ENCODE measurements at regions not wholly inside any gene's neighbourhood (a gene's known extent, or its start where the extent isn't known, plus 50 kb on each side); places are given as distances from the start of the nearest gene placed in this dataset.

DNA sequence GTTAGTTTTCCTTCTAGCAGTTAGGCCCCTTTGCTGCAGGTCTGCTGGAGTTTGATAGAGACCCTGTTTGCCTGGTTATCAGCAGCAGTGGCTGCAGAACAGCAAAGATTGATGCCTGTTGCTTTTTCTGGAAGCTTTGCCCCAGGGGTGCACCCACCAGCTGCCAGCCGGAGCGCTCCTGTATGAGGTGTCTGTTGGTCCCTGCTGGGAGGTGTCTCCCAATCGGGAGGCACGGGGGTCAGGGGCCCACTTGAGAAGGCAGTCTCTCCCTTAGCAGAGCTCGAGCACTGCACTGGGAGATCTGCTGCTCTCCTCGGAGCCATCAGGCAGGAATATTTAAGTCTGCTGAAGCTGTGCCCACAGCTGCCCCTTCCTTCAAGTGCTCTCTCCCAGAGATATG lies 825.3 kb upstream of the GRM7 start:
- no peak overlapping the region for H3K4me3 ChIP-seq (ENCODE audit: low read depth in 1 of 2, low read length in 2 of 2)
- no peaks in the 10 kb centered on the region for H3K79me2 ChIP-seq (ENCODE audit: insufficient read depth, low read length)
- no peak overlapping the region for H3K9ac ChIP-seq (ENCODE audit: low read depth, low read length)
- DNase-seq (no peak), ATAC-seq (ENCODE audit: insufficient read depth, low read depth) (no peak)
- no peaks in the 10 kb centered on the region for H3K27me3 ChIP-seq (ENCODE audit: insufficient read depth, low read length, poor library complexity)
- H3K36me3 ChIP-seq (ENCODE audit: insufficient read depth, low read length): no peaks in the 10 kb centered on the region
- peaks cover 4% of the 10 kb centered on the region for H3K9me3 ChIP-seq (ENCODE audit: insufficient read depth, low read length, severe bottlenecking)
- H3K4me2 ChIP-seq (ENCODE audit: insufficient read depth, low read length): no peak overlapping the region
- H4K20me1 ChIP-seq (ENCODE audit: insufficient read depth, low read length): no peaks in the 10 kb centered on the region
- no peak overlapping the region for H3K27ac ChIP-seq (ENCODE audit: low read length)
- H3K4me1 ChIP-seq (ENCODE audit: insufficient read depth, low read length): no peaks in the 10 kb centered on the region
- no peak overlapping the region for H2AFZ ChIP-seq (ENCODE audit: low read depth, low read length)
- TF ChIP-seq CTCF (IDR thresholded peaks at IDR 0.05; ENCODE audit: borderline replicate concordance, extremely low read depth, low read length, poor library complexity, severe bottlenecking) (no peak), EZH2 (IDR thresholded peaks at IDR 0.05; ENCODE audit: borderline replicate concordance, low read depth, low read length, severe bottlenecking) (no peak)

- TF ChIP-seq CTCF (IDR thresholded peaks at IDR 0.05; ENCODE audit: borderline replicate concordance, extremely low read depth, low read length, poor library complexity, severe bottlenecking) (no peak), EZH2 (IDR thresholded peaks at IDR 0.05; ENCODE audit: borderline replicate concordance, low read depth, low read length, severe bottlenecking) (no peak)
- ATAC-seq (ENCODE audit: insufficient read depth, low read depth) (no peak), DNase-seq (no peak)
- H3K4me3 ChIP-seq (ENCODE audit: low read depth in 1 of 2, low read length in 2 of 2): no peak overlapping the region
- no peaks in the 10 kb centered on the region for H4K20me1 ChIP-seq (ENCODE audit: insufficient read depth, low read length)
- H3K27ac ChIP-seq (ENCODE audit: low read length): no peak overlapping the region
- H3K36me3 ChIP-seq (ENCODE audit: insufficient read depth, low read length): no peaks in the 10 kb centered on the region
- no peak overlapping the region for H2AFZ ChIP-seq (ENCODE audit: low read depth, low read length)
- peaks cover 4% of the 10 kb centered on the region for H3K9me3 ChIP-seq (ENCODE audit: insufficient read depth, low read length, severe bottlenecking)
- no peaks in the 10 kb centered on the region for H3K79me2 ChIP-seq (ENCODE audit: insufficient read depth, low read length)
- H3K9ac ChIP-seq (ENCODE audit: low read depth, low read length): no peak overlapping the region
- H3K4me2 ChIP-seq (ENCODE audit: insufficient read depth, low read length): no peak overlapping the region
- no peaks in the 10 kb centered on the region for H3K27me3 ChIP-seq (ENCODE audit: insufficient read depth, low read length, poor library complexity)
- no peaks in the 10 kb centered on the region for H3K4me1 ChIP-seq (ENCODE audit: insufficient read depth, low read length)
Measured at GRCh38 chr3:6039971-6040370, 820.9 kb upstream of the GRM7 start.

GRCh38 chr3:6041894-6042293 lies 819.0 kb upstream of the GRM7 start:
- Histone ChIP-seq H3K27ac (ENCODE audit: low read length) (no peak overlapping the region), H3K36me3 (ENCODE audit: insufficient read depth, low read length) (no peaks in the 10 kb centered on the region), H3K27me3 (ENCODE audit: insufficient read depth, low read length, poor library complexity) (no peaks in the 10 kb centered on the region), H3K4me3 (ENCODE audit: low read depth in 1 of 2, low read length in 2 of 2) (no peak overlapping the region), H3K4me2 (ENCODE audit: insufficient read depth, low read length) (no peak overlapping the region), H2AFZ (ENCODE audit: low read depth, low read length) (no peak overlapping the region), H3K79me2 (ENCODE audit: insufficient read depth, low read length) (no peaks in the 10 kb centered on the region), H4K20me1 (ENCODE audit: insufficient read depth, low read length) (no peaks in the 10 kb centered on the region), H3K9me3 (ENCODE audit: insufficient read depth, low read length, severe bottlenecking) (peaks cover 7% of the 10 kb centered on the region), H3K4me1 (ENCODE audit: insufficient read depth, low read length) (no peaks in the 10 kb centered on the region), H3K9ac (ENCODE audit: low read depth, low read length) (no peak overlapping the region)
- TF ChIP-seq EZH2 (IDR thresholded peaks at IDR 0.05; ENCODE audit: borderline replicate concordance, low read depth, low read length, severe bottlenecking): no peak
- TF ChIP-seq CTCF (IDR thresholded peaks at IDR 0.05; ENCODE audit: borderline replicate concordance, extremely low read depth, low read length, poor library complexity, severe bottlenecking): no peak
- ATAC-seq (ENCODE audit: insufficient read depth, low read depth): no peak
- no peak for DNase-seq

DNA sequence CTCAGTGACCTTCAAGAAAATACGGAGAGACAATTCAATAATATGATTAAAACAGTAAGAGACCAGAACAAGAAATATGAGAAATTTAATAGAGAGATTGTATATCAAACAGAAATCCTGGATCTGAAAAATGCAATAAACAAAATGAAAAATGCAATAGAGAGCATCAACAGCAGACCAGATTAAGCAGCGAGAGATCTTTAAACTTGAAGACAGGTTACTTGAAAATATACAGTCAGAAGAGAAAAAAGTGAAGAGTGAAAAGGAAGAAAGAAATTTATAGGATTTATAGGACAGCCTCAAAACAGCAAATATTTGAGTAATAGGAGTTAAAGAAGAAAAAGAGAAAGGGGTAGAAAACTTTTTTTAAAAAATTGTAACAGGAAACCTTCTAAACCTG lies 813.9 kb upstream of the GRM7 start:
- Histone ChIP-seq H2AFZ (ENCODE audit: low read depth, low read length) (no peak overlapping the region), H3K9me3 (ENCODE audit: insufficient read depth, low read length, severe bottlenecking) (peaks cover 7% of the 10 kb centered on the region), H3K4me3 (ENCODE audit: low read depth in 1 of 2, low read length in 2 of 2) (no peak overlapping the region), H3K27me3 (ENCODE audit: insufficient read depth, low read length, poor library complexity) (no peaks in the 10 kb centered on the region), H3K79me2 (ENCODE audit: insufficient read depth, low read length) (no peaks in the 10 kb centered on the region), H3K27ac (ENCODE audit: low read length) (no peak overlapping the region), H3K36me3 (ENCODE audit: insufficient read depth, low read length) (no peaks in the 10 kb centered on the region), H3K4me2 (ENCODE audit: insufficient read depth, low read length) (no peak overlapping the region), H4K20me1 (ENCODE audit: insufficient read depth, low read length) (no peaks in the 10 kb centered on the region), H3K9ac (ENCODE audit: low read depth, low read length) (no peak overlapping the region), H3K4me1 (ENCODE audit: insufficient read depth, low read length) (no peaks in the 10 kb centered on the region)
- no peak for DNase-seq
- ATAC-seq (ENCODE audit: insufficient read depth, low read depth): no peak
- TF ChIP-seq EZH2 (IDR thresholded peaks at IDR 0.05; ENCODE audit: borderline replicate concordance, low read depth, low read length, severe bottlenecking): no peak
- no peak for TF ChIP-seq CTCF (IDR thresholded peaks at IDR 0.05; ENCODE audit: borderline replicate concordance, extremely low read depth, low read length, poor library complexity, severe bottlenecking)

All from DND-41 (cell line).